Fibroblast of gingiva (primary cell): ENCODE measurements at regions not wholly inside any gene's neighbourhood (a gene's known extent, or its start where the extent isn't known, plus 50 kb on each side); places are given as distances from the start of the nearest gene placed in this dataset.
"Not testable (repeated sequence)": the region's sequence is repeated elsewhere in the genome, so short reads cannot be mapped to it uniquely, and the experiment has no call there.

ENCODE experiments used
- DNase-seq: peaks from one replicate; pipeline ENCODE4 v3.0.0-alpha.2; 2011; ENCODE audit warnings: low read depth

DNA sequence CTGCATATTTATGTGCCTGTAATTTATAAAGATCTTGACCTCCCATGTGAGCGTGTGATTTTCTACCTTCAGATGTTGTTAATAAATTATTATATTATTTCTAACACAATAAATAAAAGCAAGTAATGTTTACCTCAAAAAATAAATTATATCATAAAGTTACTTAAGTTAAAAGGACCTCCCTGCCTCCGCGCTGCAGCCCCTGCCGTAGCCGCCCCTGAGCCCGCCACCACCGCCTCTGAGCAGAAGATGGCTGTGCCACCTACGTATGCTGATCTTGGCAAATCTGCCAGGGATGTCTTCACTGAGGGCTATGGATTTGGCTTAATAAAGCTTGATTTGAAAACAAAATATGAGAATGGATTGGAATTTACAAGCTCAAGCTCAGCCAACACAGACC is 119.6 kb upstream of the BRWD3 start:
- DNase-seq: no peak

DNA sequence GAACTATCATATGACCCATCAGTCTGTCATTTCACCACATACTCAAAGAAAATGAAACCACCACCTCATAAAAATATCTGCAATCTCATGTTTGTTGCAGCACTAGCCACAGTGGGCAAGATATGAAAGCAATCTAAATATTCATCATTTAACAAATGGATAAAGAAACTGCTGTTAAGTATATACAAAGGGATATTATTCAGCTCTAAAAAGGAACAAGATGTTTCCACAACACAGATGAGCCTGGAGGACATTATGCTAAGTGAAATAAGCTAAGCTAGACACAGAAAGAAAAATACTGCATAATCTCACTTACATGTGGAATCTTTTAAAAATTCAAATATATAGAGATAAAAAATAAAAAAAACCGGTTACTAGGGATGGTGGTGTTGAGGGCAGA is 108.2 kb upstream of the BRWD3 start:
- DNase-seq: no peak

GRCh38 chrX:80912351-80912750 is 102.7 kb upstream of the BRWD3 start:
- not testable (repeated sequence) for DNase-seq

DNA sequence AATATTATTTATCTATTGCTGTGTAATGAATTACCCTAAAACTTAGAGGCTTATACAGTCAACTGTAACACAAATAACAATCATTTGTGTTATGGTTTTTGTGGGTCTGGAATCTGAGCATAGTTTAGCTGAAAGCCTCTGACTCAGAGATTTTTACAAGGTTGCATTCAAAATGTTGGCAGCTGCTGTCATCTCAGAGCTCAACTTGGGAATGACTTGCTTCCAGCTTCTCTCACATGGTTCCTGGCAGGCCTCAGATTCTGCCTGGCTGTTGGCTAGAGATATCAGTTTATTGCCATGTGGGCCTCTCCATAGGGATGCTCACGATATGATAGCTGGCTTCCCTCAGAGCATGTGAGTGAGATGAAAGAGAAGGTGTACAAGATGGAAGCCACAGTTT is 70.2 kb upstream of the BRWD3 start:
- DNase-seq: no peak

GRCh38 chrX:80879143-80879542 is 69.5 kb upstream of the BRWD3 start:
- DNase-seq: no peak

GRCh38 chrX:80876877-80877276 is 67.2 kb upstream of the BRWD3 start:
- DNase-seq: peak; percentile 5
